Omental fat pad (tissue), 3 donors: ENCODE measurements at regions not wholly inside any gene's neighbourhood (a gene's known extent, or its start where the extent isn't known, plus 50 kb on each side); places are given as distances from the start of the nearest gene placed in this dataset.

ENCODE experiments used
- ATAC-seq: fragments of 150-250 bp; one replicate; pipeline ENCODE4 v1.9.1; 2016; ENCODE audit warnings: mild to moderate bottlenecking, moderate library complexity; ENCODE audit not compliant: low FRiP score
- DNase-seq: peaks from one replicate; pipeline ENCODE4 v3.0.0-alpha.2; 2019; ENCODE audit warnings: low spot score
- CTCF ChIP-seq, 3 donors: fragments of 450-650 bp; IDR thresholded peaks; one replicate each; pipeline ENCODE4 v1.5.1; 2016 to 2017; ENCODE audit warnings: antibody characterized with exemption in 3 of 3, mild to moderate bottlenecking in 3 of 3, moderate library complexity in 2 of 3

DNA sequence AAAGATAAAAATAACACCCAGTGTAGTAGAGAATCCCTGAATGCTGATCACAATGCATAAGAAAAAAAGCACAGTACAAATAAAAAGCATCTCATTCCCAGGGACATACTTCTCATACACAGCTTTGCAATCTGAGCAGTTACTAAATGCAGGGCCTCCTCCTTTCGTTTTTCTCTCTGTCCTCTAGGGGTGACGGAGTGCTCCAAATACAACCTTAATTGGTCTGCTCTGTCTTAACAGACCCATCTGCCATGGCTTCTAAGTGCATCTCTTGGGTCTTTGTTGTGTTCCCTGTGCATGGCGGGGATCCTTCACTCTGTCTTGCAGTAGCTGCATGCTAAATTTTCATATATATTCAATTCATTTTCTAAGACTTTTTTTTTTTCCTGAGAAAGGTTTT is 1114.2 kb upstream of the RAG2 start:
- ATAC-seq, result no peak

GRCh38 chr11:37710031-37710430 is 1112.0 kb upstream of the RAG2 start:
- ATAC-seq (peak; percentile 89), DNase-seq (no peak)
- TF ChIP-seq CTCF (IDR thresholded peaks at IDR 0.05), result no peak

More for the DNA sequence above, 1114.2 kb upstream of the RAG2 start:
- TF ChIP-seq CTCF (IDR thresholded peaks at IDR 0.05), result no peak
- no peak for DNase-seq

GRCh38 chr11:37704791-37705190 is 1106.8 kb upstream of the RAG2 start:
- DNase-seq (no peak), ATAC-seq (no peak)
- TF ChIP-seq CTCF (IDR thresholded peaks at IDR 0.05), result no peak

GRCh38 chr11:37699644-37700043 is 1101.6 kb upstream of the RAG2 start:
- DNase-seq (no peak), ATAC-seq (no peak)
- no peak for TF ChIP-seq CTCF (IDR thresholded peaks at IDR 0.05)

DNA sequence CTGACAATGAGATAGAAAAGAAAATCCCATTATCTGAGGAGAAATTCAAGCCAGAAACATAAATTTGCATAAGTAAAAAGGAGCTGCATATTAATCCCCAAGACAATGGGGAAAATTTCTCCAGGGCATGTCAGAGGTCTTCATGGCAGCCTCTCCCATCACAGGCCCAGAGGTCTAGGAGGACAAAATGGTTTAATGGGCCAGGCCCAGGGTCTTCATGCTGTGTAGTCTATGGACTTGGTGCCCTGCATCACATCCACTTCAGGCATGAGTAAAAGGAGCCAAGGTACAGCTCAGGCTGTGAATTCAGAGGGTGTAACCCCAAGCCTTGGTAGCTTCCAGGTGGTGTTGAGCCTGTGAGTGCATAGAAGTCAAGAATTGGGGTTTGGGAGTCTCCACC is 1097.2 kb upstream of the RAG2 start:
- TF ChIP-seq CTCF (IDR thresholded peaks at IDR 0.05), result no peak
- no peak for ATAC-seq
- DNase-seq, result no peak

DNA sequence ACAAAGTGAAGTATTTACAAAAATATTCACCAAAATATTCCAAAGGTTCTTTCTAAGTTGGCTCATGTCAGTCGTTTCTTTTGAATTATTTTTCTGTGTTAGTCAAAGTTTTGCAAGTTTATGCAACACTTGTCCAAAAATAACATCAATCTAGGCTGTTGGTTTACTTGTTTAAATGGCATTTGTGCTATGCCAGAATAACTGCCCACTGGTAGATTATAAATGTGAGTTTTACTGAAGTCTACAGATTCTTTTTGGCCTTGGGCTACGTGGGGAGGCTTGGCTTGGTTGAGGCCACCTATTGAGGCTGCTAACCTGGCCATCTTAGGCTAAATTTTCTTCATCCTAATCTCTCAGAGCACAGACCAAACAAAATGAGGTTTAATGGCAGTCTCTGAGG is 1091.9 kb upstream of the RAG2 start:
- no peak for TF ChIP-seq CTCF (IDR thresholded peaks at IDR 0.05)
- DNase-seq (no peak), ATAC-seq (peak; percentile 78)

DNA sequence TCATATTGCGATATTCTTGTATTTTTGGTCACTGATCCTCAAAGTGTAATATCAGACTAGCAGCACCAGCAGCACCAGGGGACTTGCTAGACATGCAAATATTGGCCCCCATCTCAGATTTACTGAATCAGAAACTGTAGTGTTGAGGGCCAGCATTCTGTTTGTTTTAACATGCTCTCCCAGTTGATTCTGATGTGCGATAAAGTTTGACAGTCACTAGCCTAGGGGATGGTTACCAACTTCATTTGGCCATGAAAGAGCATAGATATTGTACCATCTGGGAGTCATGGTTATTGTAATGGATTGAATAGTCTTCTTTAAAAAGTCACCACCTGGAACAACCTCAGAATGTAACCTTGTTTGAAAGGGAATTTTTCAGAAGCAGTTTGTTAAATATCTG is 1090.4 kb upstream of the RAG2 start:
- no peak for TF ChIP-seq CTCF (IDR thresholded peaks at IDR 0.05)

More for the DNA sequence above, 1090.4 kb upstream of the RAG2 start:
- ATAC-seq (no peak), DNase-seq (no peak)
